ENCODE measurements at regions not wholly inside any gene's neighbourhood (a gene's known extent, or its start where the extent isn't known, plus 50 kb on each side); places are given as distances from the start of the nearest gene placed in this dataset.

- no peak for TF ChIP-seq CTCF (conservative IDR thresholded peaks at IDR 0.05; ENCODE audit: low read depth, low read length)
- TF ChIP-seq EZH2 (IDR thresholded peaks at IDR 0.05; ENCODE audit: low read length, unreplicated experiment), result no peak
Observed at GRCh38 chr4:13678186-13678924, 50.8 kb upstream of the BOD1L1 start.
